GM19238 (cell line): ENCODE measurements at regions not wholly inside any gene's neighbourhood (a gene's known extent, or its start where the extent isn't known, plus 50 kb on each side); places are given as distances from the start of the nearest gene placed in this dataset.

ENCODE experiments used
- DNase-seq: peaks from one replicate; pipeline ENCODE4 v3.0.0; 2011; ENCODE audit warnings: low spot score; ENCODE audit not compliant: insufficient read length

DNA sequence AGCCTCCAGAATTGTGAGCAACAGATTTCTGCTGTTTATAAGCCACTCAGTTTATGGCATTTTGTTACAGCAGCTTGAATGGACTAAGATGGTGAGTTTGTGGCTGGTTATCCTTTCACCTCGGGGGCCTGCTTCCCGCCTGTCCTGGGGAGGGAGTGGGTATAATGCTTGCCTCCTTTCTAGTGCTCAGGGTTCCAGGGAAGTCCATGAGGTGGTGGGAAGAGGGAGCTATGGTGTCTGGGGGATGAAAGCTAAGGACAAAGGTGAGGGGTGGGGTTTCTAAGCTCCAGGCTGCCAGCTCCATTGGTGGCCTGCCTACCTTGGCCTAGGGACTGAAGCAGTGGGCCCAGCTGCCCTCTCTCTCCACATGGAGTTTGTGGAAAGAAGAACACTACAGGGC, 50.2 kb upstream of the SDK2 start:
- DNase-seq, result no peak

DNA sequence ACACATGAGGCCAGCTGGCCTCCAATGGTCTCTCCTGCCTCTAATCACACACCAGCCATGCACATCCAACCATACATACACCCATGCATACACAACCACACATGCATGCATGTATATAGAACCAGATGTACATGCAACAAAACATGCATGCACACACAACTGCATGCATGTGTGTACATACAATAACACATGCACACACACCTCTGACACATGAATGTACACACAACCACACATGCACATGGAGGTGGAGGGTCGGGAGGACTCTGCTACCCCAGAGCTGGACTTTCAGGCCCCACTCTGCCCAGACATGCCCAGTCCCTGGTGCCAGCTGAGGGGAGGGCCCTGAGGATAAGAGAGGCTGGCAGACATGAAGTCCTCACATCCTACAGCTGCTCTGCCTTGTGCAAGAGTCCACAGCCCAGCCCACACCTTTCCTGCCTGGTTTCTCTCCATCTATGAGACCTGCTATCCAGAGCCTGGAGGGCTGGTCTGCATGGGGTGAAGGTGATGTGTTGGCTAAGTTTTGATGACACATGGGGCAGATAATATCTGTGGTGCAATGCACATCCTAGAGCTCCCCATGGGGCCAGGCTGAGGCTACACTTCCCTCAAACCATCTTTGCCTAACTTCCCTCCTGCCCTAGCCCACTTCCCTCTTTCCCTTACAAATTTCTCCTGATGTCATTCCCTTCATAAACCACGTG, 50.9 kb upstream of the SDK2 start:
- DNase-seq, result no peak

DNA sequence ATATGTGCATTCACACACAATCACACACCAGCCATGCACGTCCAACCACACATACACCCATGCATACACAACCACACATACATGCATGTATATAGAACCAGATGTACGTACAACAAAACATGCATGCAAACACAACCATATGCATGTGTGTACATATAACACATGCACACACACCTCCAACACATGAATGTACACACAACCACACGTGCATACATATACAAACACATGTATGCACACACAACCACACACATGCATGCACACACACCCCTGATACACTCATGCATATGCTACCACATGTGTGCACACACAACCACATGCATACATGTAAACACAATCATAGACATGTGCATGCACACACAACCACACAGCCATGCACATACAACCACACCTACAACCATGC, 52.0 kb upstream of the SDK2 start:
- no peak for DNase-seq

DNA sequence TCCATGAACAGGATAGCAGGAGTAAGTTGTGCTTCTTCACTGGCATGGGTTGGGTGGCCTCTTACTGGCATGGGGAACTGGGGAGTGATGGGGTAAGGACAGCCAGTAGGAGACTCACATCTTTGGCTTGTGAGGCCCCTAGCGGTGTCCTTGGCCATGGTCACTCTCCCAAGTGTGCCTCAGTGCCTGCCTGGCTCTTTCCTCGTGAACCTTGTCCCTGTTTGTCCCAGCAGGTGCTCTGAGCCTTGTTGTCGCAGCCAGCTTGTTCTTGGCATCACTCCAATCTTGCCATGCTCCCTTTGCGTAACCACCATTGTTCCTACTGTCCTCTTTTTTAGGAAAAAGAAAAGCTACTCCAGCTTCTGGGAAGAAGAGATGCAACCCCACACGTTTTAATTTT, 53.6 kb upstream of the SDK2 start:
- DNase-seq, result no peak

DNA sequence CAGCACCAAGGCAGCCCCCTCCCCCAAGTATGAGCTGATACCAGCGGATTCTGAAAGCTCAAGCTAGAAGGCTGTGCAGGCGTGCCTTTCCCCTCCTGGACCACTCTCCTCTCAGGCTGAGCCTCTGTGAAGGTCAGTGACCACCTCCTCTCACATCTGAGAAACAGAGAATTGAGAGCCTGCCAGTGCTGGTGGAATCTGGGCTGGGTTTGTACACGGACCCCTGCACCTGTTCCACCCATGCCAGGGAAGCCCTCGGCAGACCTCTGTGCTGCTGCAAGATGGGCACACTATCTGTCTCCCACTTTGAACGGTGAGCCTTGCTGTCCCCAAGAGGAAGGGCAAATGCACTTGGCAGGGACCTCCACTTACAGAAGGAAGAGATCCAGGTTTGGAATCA, 54.7 kb upstream of the SDK2 start:
- no peak for DNase-seq

DNA sequence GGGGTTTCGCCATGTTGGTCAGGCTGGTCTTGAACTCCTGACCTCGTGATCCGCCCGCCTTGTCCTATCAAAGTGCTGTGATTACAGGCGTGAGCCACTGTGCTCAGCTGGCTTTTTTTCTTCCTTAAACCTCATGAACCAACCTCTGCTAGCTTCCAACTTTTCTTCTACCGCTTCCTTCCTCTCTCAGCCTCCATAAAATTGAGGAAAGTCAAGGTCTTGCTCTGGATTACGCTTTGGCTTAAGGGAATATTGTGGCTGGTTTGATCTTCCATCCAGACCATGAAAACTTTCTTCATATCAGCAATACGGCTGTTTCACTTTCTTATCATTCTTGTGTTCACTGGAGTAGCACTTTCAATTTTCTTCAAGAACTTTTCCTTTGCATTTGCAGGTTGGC, 57.5 kb upstream of the SDK2 start:
- DNase-seq, result no peak

DNA sequence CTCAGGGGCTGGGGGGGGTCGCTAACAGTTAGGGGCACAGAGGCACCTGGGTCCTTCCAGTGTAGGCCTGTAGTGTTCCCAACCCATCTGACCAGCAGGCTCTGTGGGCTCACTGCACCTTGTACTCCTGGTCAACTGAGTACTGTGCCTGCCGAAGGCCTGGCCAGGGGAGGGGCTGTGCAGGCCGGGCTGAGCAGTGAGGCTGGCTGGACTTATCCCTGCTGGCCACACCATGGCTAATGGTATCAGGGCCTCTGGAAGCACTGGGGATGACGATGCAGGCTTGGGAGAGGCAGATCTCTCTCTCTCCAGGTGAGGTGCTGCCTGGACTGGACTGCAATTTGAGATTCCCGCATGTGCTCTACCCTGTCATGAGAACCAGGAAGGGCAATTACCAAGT, 58.9 kb upstream of the SDK2 start:
- DNase-seq, result no peak

DNA sequence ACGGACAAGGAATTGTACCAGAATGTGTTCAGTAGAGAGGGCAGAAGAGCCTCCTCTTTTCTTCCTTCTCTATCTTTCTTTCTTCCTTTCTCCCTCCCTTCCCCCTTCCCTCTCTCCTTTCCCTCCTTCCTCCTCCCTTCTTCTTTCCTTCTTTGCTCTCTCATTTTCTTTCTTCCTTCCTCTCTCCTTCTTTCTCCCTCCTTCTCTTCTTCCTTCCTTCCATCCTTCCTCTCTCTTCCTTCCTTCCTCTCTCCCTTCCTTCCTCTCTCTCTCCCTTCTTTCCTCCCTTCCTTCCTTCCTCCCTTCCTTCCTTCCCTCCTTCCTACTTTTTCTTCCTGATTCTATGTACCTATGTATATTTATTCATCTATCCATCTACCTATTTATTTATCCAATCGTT, 59.7 kb upstream of the SDK2 start:
- DNase-seq, result no peak

DNA sequence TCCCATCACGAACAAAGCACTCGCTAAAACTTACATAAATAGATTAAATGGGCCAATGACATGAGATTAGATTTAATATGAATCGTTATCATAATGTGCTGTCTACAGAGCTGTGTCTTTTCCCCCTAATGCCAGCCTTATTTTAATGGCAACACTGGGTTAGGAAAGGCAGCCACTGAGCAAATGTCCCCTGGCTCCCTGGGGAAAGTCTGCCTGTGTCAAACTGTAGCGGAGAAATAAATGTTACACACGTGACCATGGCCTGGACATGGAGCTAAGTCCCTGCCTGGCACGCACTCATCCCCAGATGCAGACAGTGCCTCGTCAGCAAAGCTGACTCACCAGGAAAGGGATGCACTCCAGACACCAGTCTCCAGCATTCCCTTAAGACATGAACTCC, 61.3 kb upstream of the SDK2 start:
- no peak for DNase-seq

DNA sequence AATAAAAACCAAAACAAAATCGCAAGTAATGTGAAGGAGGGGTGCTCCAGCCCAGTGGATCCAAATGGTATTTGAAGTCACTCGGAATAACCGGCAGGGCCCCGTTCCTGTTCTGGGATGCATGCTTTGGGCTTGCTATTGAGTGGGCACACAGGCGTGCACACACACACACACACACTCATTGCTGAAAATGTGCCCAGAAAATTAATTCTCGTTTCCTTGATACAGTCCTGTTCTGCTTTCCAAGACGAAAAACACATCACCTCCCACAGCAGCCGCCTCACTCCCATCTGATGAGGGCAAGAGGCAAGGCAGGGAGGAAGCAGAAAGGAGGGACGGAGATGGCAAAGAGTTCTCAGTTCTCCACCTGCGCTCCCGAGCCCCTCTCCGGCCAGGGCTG, 62.2 kb upstream of the SDK2 start:
- no peak for DNase-seq

DNA sequence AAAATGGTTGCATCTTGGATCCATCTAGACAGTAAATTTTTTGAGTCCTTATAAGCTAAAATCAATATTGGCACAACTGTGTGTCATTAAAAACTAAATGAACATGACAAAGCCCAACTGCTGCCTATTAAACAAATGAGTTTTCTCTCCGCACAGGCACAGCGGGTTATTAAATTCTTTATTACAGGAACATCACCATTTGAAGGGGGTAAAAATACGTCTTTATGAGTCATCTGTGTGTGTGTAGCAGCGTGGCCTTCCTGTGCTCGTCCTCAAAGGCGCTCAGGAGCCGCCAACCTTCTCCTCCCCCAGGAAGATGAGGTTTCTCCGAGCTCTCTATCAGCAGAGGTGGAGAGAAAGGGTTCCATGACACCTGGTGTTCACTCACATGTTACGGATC, 62.6 kb upstream of the SDK2 start:
- no peak for DNase-seq

DNA sequence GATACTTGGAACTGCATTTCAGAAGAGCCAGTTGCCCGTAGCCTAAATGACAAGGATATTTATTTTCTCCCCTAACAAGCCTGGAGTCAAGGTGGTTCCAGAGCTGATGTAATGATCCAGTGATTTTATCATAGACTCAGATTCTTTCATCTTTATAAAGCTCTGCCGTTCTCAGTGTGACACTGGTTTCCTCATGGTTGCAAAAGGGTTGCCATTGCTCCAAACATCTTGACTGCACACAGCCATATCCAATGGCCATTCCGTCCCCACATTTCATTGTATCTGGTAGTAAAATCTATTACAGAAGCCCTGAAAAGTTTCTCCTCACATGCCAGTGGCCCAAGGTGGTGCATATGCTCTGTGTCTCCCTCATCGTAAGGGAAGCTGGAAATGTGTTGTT, 63.1 kb upstream of the SDK2 start:
- DNase-seq, result no peak

DNA sequence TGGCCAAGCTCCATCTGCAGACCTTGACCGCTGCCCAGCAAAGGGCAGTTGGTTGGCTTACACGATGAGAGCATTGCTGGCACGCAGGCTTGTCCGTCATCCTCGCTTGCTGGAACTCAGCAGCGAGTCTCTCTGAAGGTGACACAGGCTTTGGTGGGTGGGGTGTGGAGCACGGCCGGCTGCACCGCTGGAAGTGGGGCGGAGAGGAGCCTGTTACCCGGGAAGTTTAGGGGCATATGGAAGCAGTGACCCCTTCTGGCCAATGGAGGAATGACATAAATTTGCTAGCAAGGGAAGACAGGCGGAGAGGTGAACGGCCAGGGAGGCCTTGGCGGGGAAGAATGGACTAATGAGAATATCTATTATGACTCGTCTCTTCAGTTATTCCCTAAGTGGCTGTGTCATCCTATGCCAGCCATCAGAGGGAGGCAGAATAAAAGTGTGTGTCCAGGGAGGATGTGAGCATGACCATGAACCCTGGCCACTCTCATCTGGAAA, 65.9 kb upstream of the SDK2 start:
- DNase-seq, result peak; percentile 59

DNA sequence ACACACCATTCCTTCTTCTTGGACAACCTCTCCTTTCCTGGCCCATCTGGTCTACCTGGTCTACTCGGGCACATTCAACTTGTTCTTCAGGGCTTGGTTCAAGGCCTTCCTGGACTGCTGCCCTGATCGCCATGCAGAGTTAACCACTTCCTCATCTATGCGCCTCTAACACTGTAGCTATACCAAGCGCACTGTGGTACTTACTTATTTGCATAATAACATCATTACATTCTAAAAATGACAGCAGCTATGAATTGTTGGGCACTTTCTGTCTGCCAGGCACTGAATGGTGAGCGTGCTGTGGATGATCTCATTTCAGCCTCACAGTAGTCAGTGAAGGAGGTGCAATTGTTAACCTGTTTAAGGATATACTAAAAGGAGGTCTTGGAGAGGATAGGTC, 66.9 kb upstream of the SDK2 start:
- no peak for DNase-seq

DNA sequence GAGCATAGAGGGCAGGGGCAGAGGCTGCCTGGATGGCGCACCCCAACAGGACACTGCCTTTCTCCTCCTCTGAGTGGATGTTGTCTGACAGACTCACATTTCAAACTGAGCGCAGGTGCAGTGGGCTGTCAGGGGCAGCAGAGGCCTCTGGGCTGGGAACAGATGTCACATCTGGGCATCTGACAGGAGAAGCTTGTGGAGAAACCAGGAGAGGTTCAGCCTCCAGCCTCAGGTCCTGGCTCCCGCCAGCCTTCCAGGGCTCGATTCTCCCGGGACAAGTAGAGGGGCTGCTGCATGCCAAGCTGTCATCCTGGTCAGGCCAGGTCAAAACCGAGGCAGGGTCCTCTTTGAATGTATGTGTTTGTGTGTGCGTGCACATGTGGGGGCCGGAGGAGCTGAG, 67.7 kb upstream of the SDK2 start:
- no peak for DNase-seq

DNA sequence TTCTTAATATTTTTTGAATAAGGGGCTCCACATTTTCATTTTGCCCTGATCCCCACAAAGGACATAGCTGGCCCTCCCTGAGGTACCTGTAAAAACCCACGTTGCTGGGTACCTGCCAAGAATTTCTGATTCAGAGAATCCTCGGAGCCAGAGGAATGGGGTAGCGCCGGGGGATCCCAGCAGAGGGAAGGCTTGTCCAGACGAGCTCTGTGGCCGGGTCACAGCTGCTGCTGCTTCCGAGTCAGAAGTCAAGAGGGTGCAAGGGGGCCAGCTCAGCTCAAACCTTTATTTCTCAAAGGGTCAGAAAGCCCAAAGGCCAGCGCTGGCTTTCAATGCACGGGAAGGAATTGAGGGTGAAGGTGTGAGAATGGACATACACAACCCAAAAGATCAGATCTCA, 68.9 kb upstream of the SDK2 start:
- DNase-seq, result no peak

DNA sequence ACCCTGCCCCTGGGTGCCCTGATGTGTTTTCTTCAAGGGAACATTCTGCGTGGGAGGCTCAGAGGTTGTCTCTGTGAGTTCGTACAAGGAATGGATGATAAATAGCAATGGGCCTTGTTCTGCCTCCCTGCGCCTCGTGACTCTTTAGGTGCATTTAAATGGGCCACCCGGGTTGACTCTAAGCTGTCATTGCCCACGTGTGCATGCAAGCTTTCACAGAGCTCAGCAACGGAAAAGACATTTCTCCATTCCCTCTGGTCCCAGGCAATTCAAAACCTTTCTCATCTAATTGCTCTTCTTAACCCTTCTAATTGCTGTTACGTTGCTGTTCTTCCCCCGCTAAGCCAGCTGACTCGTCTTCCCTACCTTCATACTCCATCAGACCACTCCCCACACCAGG, 71.5 kb upstream of the SDK2 start:
- DNase-seq, result no peak

DNA sequence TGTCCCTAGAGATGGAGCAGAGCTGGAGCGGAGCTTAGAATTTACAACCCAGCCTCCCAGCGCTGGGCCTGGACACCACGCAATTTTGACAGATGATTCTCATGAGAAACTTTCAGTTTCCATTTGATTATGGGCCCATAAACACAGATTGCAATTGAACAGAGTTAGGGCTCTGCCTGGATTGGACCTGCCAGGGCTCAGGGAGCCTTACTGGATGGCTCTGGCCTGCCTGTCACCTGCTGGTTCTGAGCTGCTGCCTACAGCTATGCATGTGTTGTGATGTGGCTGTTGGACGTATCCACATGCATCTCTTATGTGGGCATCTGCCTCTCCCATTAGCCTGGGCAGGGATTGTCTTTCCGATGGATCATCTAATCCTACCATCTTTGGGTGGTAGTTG, 73.4 kb upstream of the SDK2 start:
- no peak for DNase-seq

DNA sequence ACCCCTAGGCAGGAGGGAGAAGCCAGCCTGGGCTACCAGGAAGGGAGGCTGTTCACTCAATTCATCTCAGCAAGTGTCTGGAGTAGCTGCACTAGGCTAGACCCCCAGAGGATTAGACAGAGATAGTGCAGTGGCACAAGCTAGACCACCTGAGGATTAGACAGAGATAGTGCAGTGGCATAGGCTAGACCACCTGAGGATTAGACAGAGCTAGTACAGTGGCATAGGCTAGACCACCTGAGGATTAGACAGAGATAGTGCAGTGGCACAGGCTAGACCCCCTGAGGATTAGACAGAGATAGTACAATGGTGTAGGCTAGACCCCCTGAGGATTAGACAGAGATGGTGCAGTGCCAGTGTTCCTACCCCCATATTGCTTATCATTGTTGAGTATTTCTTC, 74.1 kb upstream of the SDK2 start:
- DNase-seq, result no peak

DNA sequence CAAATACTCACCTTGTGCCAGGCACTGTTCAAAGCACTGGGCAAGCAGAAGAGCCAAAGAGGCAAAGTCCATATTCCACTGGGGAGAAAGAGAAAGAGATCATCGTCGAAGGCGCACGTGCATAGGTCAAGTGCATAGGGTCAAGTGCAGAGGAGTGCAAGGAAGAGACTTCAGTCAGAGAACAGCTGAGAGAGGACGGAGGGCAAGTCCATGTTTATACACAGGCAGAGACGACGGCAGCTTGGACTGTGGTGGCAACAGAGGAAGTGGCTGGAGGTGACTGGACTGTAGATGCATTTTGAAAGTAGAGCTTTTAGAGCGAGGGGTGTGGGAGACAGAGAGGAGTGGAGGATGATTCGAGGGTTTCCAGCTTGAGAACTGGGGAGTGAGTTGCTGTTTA, 74.7 kb upstream of the SDK2 start:
- no peak for DNase-seq

DNA sequence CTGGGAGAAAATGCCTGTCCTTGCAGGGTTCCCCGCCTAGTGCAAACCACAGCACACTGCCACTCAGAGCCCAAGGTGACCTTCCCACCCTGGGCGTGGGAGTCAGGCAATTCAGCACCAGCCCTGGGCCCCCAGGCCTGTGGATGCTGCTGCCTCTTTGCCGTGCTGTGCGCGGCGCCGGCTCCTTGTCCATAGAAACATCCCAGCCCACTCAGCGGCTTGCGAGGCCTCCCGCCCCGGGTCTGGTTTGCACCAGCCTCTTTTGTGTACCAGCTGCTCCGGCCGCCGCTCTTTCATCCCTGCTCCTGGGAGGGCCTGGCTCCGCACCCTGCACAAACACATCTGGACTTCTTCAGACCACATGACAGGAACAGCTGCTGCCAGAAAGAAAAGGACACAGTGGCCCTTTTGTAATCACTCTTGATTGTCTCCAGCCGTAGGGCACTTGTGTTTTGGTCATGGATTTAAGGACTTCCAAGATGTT, 75.4 kb upstream of the SDK2 start:
- no peak for DNase-seq

DNA sequence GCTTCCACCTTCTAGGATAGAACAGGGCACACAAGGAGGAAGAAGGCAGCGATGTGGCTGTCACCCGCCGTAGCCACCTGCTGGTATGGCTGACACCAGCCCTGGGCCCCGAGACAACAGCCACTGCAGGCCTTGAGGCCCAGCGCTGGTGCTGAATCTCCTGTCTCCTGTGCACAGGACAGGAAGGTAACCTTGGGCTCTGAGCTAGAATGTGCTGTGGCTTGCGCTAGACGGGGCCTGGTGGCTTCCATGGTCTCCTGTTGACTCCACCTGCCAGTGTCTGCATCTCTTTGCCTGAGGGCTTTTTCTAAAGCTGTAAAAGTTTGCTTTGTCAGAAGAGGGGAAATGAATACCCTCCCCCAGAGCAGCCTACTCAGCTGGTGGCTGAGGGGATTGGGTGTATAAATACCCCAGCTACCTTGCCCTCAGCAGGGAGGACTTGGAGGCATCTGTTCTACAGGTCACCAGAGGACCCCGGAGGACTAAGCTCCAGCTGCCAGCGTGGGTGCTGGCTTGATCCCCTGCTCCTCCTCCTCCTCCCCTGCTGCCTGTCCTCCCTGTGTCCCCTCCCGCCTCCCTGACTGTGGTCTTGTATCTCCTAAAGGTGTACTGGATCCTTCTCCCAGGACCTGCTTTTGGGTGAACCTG, 76.1 kb upstream of the SDK2 start:
- DNase-seq, result no peak

DNA sequence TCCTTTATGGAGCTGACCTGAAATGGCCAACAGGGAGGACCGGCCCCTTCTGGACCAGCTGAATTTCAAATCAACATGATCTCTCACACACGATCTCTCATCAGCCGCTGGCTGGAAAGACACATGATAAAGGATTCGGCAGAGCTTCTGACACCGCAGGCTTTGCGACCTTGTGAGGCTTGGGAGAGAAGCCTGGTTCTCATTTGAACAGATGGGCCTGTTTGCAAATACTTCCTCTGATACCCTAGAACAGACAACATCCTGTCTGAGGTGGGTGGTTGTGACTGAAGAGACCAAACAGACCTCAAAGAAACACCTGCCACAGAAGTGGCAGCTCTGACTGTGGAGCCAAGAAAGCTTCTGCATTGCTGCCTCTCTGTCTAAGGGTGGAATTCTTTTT, 77.9 kb upstream of the SDK2 start:
- DNase-seq, result no peak
